GM23338 (cell line): ENCODE measurements at regions not wholly inside any gene's neighbourhood (a gene's known extent, or its start where the extent isn't known, plus 50 kb on each side); places are given as distances from the start of the nearest gene placed in this dataset.

ENCODE experiments used
- CTCF ChIP-seq, 2 experiments: fragments of 200-600 bp in 1 of 2; sonication (generic) in 1 of 2; conservative IDR thresholded peaks; 2 replicates each; pipeline versions ENCODE4 v1.5.1 to v1.6.1; 2016 to 2017; ENCODE audit warnings: antibody characterized with exemption in 2 of 2, low read depth in 2 of 2, mild to moderate bottlenecking in 2 of 2, moderate library complexity in 1 of 2
- ETS1 ChIP-seq: IDR thresholded peaks from 2 replicates; pipeline ENCODE4 v1.6.1; 2016; ENCODE audit warnings: antibody characterized with exemption
- EZH2 ChIP-seq: fragments of 200-600 bp; sonication (generic); IDR thresholded peaks from one replicate; pipeline ENCODE4 v1.8.0; 2017; ENCODE audit warnings: antibody characterized with exemption, mild to moderate bottlenecking, low read depth; ENCODE audit not compliant: unreplicated experiment
- EZH2phosphoT487 ChIP-seq: fragments of 200-600 bp; sonication (generic); IDR thresholded peaks from one replicate; pipeline ENCODE4 v1.8.1; 2018; ENCODE audit warnings: antibody characterized with exemption; ENCODE audit not compliant: unreplicated experiment

GRCh38 chr4:3372264-3372932, 69.4 kb upstream of the HGFAC start:
- TF ChIP-seq CTCF (conservative IDR thresholded peaks at IDR 0.05; ENCODE audit: low read depth in 2 of 2): no peak
- no peak for TF ChIP-seq EZH2
- TF ChIP-seq EZH2phosphoT487: no peak
- TF ChIP-seq ETS1: no peak
